GM18951 (cell line): ENCODE measurements at regions not wholly inside any gene's neighbourhood (a gene's known extent, or its start where the extent isn't known, plus 50 kb on each side); places are given as distances from the start of the nearest gene placed in this dataset.

Source experiments
- POLR2A ChIP-seq: IDR thresholded peaks from 4 replicates; pipeline ENCODE4 v1.6.1; 2011; ENCODE audit warnings: mild to moderate bottlenecking; ENCODE audit not compliant: insufficient read length, insufficient read depth; ENCODE audit errors: extremely low read depth
- in situ Hi-C: fragments of 300-500 bp; cut with MboI; formaldehyde crosslinking; loops from one replicate; pipeline ENCODE4 v1.12.0; 2022; ENCODE audit warnings: low sequenced_read_pairs, mixed read lengths, inconsistent platforms; ENCODE audit not compliant: unreplicated experiment

GRCh38 chr12:91613223-91613779, 430.7 kb upstream of the DCN start:
- in situ Hi-C loops = no loop called here
- TF ChIP-seq POLR2A = no peak

- in situ Hi-C loops = no loop called here
- no peak for TF ChIP-seq POLR2A
These were observed 427.9 kb upstream of the DCN start for GRCh38 chr12:91610561-91610960.

- in situ Hi-C loops = no loop called here
- TF ChIP-seq POLR2A = no peak
These were observed 426.7 kb upstream of the DCN start for GRCh38 chr12:91609283-91609682.

- no peak for TF ChIP-seq POLR2A
- in situ Hi-C loops = no loop called here
These were observed 425.9 kb upstream of the DCN start for GRCh38 chr12:91608542-91608941.

- in situ Hi-C loops = no loop called here
- TF ChIP-seq POLR2A = no peak
These were observed 424.2 kb upstream of the DCN start for GRCh38 chr12:91606662-91607377.

GRCh38 chr12:91604897-91605296, 422.3 kb upstream of the DCN start:
- no peak for TF ChIP-seq POLR2A
- in situ Hi-C loops = no loop called here

- in situ Hi-C loops = no loop called here
- TF ChIP-seq POLR2A = no peak
These were observed 420.4 kb upstream of the DCN start for GRCh38 chr12:91603060-91603459.

- in situ Hi-C loops = no loop called here
- no peak for TF ChIP-seq POLR2A
These were observed 418.4 kb upstream of the DCN start for GRCh38 chr12:91601054-91601453.

- TF ChIP-seq POLR2A = no peak
- in situ Hi-C loops = loop anchor here (25.0 kb wide), 1 partner anchor 543 kb away; the partner anchor contains the start of gene BTG1
These were observed 412.1 kb upstream of the DCN start for GRCh38 chr12:91594715-91595114.

- in situ Hi-C loops = loop anchor here (25.0 kb wide), 1 partner anchor 546 kb away; the partner anchor contains the start of gene BTG1
- TF ChIP-seq POLR2A = no peak
These were observed 409.0 kb upstream of the DCN start for GRCh38 chr12:91591639-91591987.

GRCh38 chr12:91590966-91591638, 408.5 kb upstream of the DCN start:
- in situ Hi-C loops = loop anchor here (25.0 kb wide), 1 partner anchor 546 kb away; the partner anchor contains the start of gene BTG1
- no peak for TF ChIP-seq POLR2A

- in situ Hi-C loops = loop anchor here (25.0 kb wide), 1 partner anchor 548 kb away; the partner anchor contains the start of gene BTG1
These were observed 406.3 kb upstream of the DCN start for GRCh38 chr12:91588874-91589454.

GRCh38 chr12:91586015-91586414, 403.4 kb upstream of the DCN start:
- in situ Hi-C loops = loop anchor here (25.0 kb wide), 1 partner anchor 551 kb away; the partner anchor contains the start of gene BTG1
- no peak for TF ChIP-seq POLR2A

More at GRCh38 chr12:91588874-91589454, 406.3 kb upstream of the DCN start:
- TF ChIP-seq POLR2A = no peak
